Karpas-422 (cell line): ENCODE measurements at regions not wholly inside any gene's neighbourhood (a gene's known extent, or its start where the extent isn't known, plus 50 kb on each side); places are given as distances from the start of the nearest gene placed in this dataset.

Experiments
- DNase-seq: peaks from one replicate; pipeline ENCODE4 v3.0.0-alpha.2; 2015
- H2AFZ ChIP-seq: fragments of 200-600 bp; sonication (generic); 2 replicates; pipeline ENCODE4 v1.6.1; 2014; ENCODE audit warnings: antibody characterized with exemption, low read length, mixed read lengths
- H3K27ac ChIP-seq: fragments of 200-600 bp; sonication (generic); 2 replicates; pipeline ENCODE4 v1.5.1; 2014; ENCODE audit warnings: mild to moderate bottlenecking, low read length, moderate library complexity
- H3K27me3 ChIP-seq: fragments of 200-600 bp; sonication (generic); 2 replicates; pipeline ENCODE4 v1.6.1; 2014; ENCODE audit warnings: low read length, mixed read lengths
- H3K36me3 ChIP-seq: fragments of 200-600 bp; sonication (generic); 2 replicates; pipeline ENCODE4 v1.6.1; 2014; ENCODE audit warnings: low read length, mixed read lengths; ENCODE audit not compliant: insufficient read depth
- H3K4me1 ChIP-seq: fragments of 200-600 bp; sonication (generic); 2 replicates; pipeline ENCODE4 v1.6.1; 2014; ENCODE audit warnings: mild to moderate bottlenecking, low read length, mixed read lengths
- H3K4me2 ChIP-seq: fragments of 200-600 bp; sonication (generic); 2 replicates; pipeline ENCODE4 v1.6.1; 2014; ENCODE audit warnings: low read length, low read depth, mild to moderate bottlenecking; ENCODE audit not compliant: poor library complexity, severe bottlenecking
- H3K4me3 ChIP-seq: fragments of 200-600 bp; sonication (generic); 2 replicates; pipeline ENCODE4 v1.5.1; 2014; ENCODE audit warnings: mild to moderate bottlenecking, antibody characterized with exemption, low read length, mixed read lengths
- H3K79me2 ChIP-seq: fragments of 200-600 bp; sonication (generic); 2 replicates; pipeline ENCODE4 v1.6.1; 2014; ENCODE audit warnings: mild to moderate bottlenecking, low read length, mixed read lengths
- H3K9ac ChIP-seq: fragments of 200-600 bp; sonication (generic); 2 replicates; pipeline ENCODE4 v1.6.0; 2014; ENCODE audit warnings: low read length
- H3K9me2 ChIP-seq: fragments of 200-600 bp; sonication (generic), shearing (Covaris generic); replicated peaks from 2 replicates; pipeline ENCODE4 v1.6.0; 2014; ENCODE audit warnings: mild to moderate bottlenecking, low read length, moderate library complexity; ENCODE audit not compliant: insufficient read depth
- H3K9me3 ChIP-seq: fragments of 300-700, 200-600 bp; sonication (generic); 2 replicates; pipeline ENCODE4 v1.6.1; 2014; ENCODE audit warnings: low read length, mixed read lengths
- H4K20me1 ChIP-seq: fragments of 200-600 bp; sonication (generic); 2 replicates; pipeline ENCODE4 v1.6.1; 2014; ENCODE audit warnings: mild to moderate bottlenecking, antibody characterized with exemption, low read length, low read depth; ENCODE audit not compliant: insufficient read depth

DNA sequence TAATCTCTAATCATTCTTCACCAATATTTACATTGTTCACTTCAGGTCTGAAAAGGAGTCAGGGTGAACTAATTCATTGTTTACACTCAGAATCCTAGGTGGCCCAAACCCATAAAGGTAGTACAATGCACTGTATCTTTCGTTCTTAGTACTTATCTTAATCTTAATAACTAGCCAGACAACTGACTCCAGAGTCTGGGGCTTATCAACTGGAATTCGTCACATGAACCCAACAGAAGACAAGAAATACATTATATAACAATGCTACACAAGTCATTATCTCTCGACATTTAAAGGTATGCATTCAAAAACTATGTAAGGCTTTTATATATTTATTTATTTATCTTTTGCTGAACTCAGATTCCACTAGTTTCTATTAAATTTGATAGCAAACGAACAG lies 125.9 kb upstream of the ESRRG start:
- no peak overlapping the region for H3K4me3 ChIP-seq
- H3K27me3 ChIP-seq = no peaks in the 10 kb centered on the region
- no peaks in the 10 kb centered on the region for H3K9me3 ChIP-seq
- H3K79me2 ChIP-seq = no peaks in the 10 kb centered on the region
- no peak overlapping the region for H2AFZ ChIP-seq
- no peaks in the 10 kb centered on the region for H3K9me2 ChIP-seq
- no peaks in the 10 kb centered on the region for H4K20me1 ChIP-seq
- H3K4me2 ChIP-seq = no peak overlapping the region
- no peaks in the 10 kb centered on the region for H3K4me1 ChIP-seq
- H3K36me3 ChIP-seq = no peaks in the 10 kb centered on the region
- H3K27ac ChIP-seq = no peak overlapping the region
- H3K9ac ChIP-seq = no peak overlapping the region
- no peak for DNase-seq

DNA sequence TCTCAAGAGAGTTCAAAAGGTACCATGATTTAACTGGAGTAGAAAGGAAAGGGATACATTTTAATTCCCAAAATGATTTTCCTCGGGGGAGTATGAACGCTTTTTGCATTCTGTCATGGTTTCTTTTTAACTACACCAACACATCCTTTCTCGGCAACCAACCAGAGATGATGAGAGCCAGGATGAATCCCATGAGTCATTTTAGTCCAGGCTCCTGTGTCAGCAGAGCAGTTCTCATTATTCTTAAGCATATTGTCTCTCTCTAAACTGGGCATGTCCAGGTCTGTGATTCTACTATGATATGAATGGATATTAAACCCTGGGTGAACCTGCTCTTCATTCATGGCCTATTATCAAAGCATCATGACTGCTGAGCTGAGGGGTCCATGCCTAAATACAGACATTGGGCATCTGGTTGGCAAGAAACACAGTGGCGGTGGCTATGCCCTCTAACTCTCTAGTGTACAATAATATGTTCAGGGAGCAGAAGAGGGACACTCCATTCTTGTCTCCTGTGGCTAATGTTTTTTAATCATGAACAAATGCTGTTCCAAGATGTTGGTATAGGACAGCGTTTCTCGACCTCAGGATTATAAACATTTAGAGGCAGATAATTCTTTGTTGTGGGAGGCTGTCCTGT lies 124.3 kb upstream of the ESRRG start:
- no peaks in the 10 kb centered on the region for H3K27me3 ChIP-seq
- H3K79me2 ChIP-seq = no peaks in the 10 kb centered on the region
- no peaks in the 10 kb centered on the region for H3K9me3 ChIP-seq
- no peak overlapping the region for H3K9ac ChIP-seq
- H3K4me3 ChIP-seq = no peak overlapping the region
- no peaks in the 10 kb centered on the region for H4K20me1 ChIP-seq
- no peak overlapping the region for H3K4me2 ChIP-seq
- H3K36me3 ChIP-seq = no peaks in the 10 kb centered on the region
- no peak overlapping the region for H2AFZ ChIP-seq
- H3K9me2 ChIP-seq = no peaks in the 10 kb centered on the region
- H3K27ac ChIP-seq = no peak overlapping the region
- DNase-seq = no peak
- no peaks in the 10 kb centered on the region for H3K4me1 ChIP-seq

DNA sequence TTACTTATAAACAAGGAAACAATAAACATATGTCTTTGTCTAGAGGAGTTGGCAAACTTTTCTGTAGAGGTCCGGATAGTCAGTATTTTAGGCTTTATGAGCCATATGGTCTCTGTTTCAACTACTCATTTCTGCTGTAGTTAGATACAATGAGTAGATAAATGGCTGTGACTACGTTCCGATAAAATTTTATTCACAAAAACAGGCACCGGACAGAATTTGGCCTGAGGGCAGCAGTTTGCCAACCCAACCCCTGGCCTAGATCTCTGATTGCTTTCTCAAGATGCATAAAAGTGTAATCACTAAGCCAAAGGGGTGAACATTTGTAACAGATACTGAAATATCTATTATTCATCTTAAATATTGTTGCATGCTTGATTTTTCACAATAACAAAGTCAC lies 123.1 kb upstream of the ESRRG start:
- DNase-seq = no peak

DNA sequence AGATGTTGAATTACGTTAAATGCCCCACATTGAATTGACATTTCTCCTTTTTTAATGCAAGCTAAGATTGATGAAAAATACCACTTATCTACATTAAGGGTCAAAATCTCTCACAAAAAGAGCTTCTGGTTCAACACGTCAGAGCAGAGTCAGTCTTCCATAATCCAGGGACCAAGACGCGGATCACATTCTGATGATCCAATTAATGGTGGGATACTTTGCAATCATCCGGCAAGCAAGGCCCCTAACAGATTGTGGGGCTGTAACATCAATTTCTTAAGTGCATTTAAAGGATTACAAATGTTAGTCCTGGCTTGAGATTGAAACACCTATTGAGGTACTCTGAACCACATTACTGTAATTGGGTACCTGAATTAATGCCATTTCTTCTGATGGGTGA lies 120.2 kb upstream of the ESRRG start:
- Histone ChIP-seq H3K4me3 (no peak overlapping the region), H3K27ac (no peak overlapping the region), H3K36me3 (no peaks in the 10 kb centered on the region), H3K27me3 (no peaks in the 10 kb centered on the region), H3K9me2 (no peaks in the 10 kb centered on the region), H3K9ac (no peak overlapping the region), H3K9me3 (no peaks in the 10 kb centered on the region), H4K20me1 (no peaks in the 10 kb centered on the region), H3K79me2 (no peaks in the 10 kb centered on the region), H3K4me1 (no peaks in the 10 kb centered on the region), H2AFZ (no peak overlapping the region), H3K4me2 (no peak overlapping the region)
- DNase-seq = no peak

More for the DNA sequence above, 123.1 kb upstream of the ESRRG start:
- Histone ChIP-seq H2AFZ (no peak overlapping the region), H3K27me3 (no peaks in the 10 kb centered on the region), H4K20me1 (no peaks in the 10 kb centered on the region), H3K9me2 (no peaks in the 10 kb centered on the region), H3K9me3 (no peaks in the 10 kb centered on the region), H3K79me2 (no peaks in the 10 kb centered on the region), H3K36me3 (no peaks in the 10 kb centered on the region), H3K4me2 (no peak overlapping the region), H3K4me3 (no peak overlapping the region), H3K4me1 (no peaks in the 10 kb centered on the region), H3K27ac (no peak overlapping the region), H3K9ac (no peak overlapping the region)

DNA sequence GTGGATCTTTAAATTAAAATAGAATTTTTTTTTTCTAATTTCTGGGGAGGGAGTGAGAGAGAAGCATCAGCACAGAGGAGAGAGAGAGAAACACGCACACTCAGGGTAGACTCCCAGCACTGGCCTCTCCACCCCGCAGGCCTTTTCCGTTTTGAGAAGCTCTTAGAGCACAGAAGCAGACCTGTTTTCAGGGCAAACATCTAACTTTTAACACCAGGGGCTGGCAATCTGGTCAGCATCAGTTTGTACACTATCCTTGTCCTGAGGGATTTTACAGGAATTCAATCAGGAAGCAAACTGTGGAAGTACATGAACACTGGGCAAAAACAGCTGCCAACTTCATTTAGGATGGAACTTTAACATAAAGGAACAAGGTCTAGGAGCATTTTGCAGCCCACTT lies 117.9 kb upstream of the ESRRG start:
- DNase-seq = no peak
- H3K27me3 ChIP-seq = no peaks in the 10 kb centered on the region
- H3K79me2 ChIP-seq = no peaks in the 10 kb centered on the region
- no peak overlapping the region for H3K27ac ChIP-seq
- no peak overlapping the region for H3K4me2 ChIP-seq
- H3K4me3 ChIP-seq = no peak overlapping the region
- no peaks in the 10 kb centered on the region for H4K20me1 ChIP-seq
- no peaks in the 10 kb centered on the region for H3K9me3 ChIP-seq
- H2AFZ ChIP-seq = no peak overlapping the region
- H3K9me2 ChIP-seq = no peaks in the 10 kb centered on the region
- no peaks in the 10 kb centered on the region for H3K4me1 ChIP-seq
- no peaks in the 10 kb centered on the region for H3K36me3 ChIP-seq
- no peak overlapping the region for H3K9ac ChIP-seq

DNA sequence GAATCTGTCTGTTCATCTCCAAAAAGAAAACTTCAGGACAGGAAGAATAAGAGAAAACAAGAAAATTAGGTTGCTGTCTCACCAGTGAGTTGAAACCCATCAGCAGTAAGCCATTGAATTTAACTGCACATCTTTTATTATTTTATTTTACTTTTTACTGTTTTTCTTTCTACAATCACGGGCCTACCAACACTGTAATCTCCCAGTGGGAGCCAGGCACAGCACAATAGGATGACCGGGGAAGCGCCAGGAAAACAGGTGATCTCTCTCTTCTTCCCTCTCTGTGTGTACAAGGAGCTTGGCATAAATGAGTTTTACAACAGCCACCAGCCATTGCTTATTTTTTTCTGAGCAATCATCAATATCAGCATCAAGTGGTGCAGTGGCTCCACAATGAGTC lies 113.1 kb upstream of the ESRRG start:
- no peaks in the 10 kb centered on the region for H3K9me3 ChIP-seq
- no peaks in the 10 kb centered on the region for H3K27me3 ChIP-seq
- H3K9me2 ChIP-seq = no peaks in the 10 kb centered on the region
- H3K79me2 ChIP-seq = no peaks in the 10 kb centered on the region
- no peak overlapping the region for H3K4me3 ChIP-seq
- no peak overlapping the region for H3K4me2 ChIP-seq
- no peak overlapping the region for H3K27ac ChIP-seq
- H2AFZ ChIP-seq = no peak overlapping the region
- H3K9ac ChIP-seq = no peak overlapping the region
- H3K36me3 ChIP-seq = no peaks in the 10 kb centered on the region
- DNase-seq = no peak
- no peaks in the 10 kb centered on the region for H3K4me1 ChIP-seq
- no peaks in the 10 kb centered on the region for H4K20me1 ChIP-seq

DNA sequence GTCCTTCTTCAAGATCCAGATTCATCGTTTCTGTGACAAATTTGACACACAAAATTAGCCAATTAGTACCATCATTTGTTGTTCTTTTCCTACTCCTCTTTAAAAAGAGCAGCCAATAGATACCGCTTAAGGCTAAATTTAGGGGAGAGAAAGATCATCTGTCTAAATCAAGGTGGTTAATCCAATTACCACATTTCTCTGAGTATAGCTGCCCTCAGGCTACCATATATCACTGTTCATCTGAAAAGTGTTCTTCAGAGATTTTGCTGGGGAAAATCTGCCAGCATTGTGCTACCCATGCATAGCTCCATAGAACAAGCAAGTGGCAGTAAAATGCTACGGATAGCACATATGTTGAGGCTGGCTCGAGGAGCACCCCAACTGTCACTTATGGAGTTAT lies 110.3 kb upstream of the ESRRG start:
- no peaks in the 10 kb centered on the region for H4K20me1 ChIP-seq

DNA sequence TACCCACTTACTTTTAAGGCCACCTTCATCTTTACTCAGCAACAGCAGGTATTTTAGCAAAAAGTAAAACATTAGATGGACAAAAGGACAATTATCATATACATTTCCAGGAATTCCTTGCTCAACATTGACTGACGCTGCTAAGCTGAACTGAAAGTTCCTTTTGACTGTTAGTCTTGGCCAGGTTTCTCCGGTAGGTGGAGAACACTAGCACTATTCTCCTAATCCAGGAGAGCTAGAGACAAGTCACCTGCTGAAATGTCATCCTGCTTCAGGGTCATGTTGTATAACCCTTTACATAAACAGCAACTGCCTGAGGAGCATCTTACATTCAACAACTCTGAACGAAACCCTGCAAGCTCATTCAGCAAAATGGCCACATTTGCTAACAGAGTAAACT lies 109.0 kb upstream of the ESRRG start:
- H4K20me1 ChIP-seq = no peaks in the 10 kb centered on the region
- H3K4me2 ChIP-seq = no peak overlapping the region
- no peaks in the 10 kb centered on the region for H3K36me3 ChIP-seq
- no peaks in the 10 kb centered on the region for H3K9me3 ChIP-seq
- DNase-seq = peak; percentile 43
- H3K9ac ChIP-seq = no peak overlapping the region
- no peaks in the 10 kb centered on the region for H3K4me1 ChIP-seq
- no peak overlapping the region for H2AFZ ChIP-seq
- no peaks in the 10 kb centered on the region for H3K27me3 ChIP-seq
- no peaks in the 10 kb centered on the region for H3K9me2 ChIP-seq
- H3K79me2 ChIP-seq = no peaks in the 10 kb centered on the region
- no peak overlapping the region for H3K27ac ChIP-seq
- no peak overlapping the region for H3K4me3 ChIP-seq

More for the DNA sequence above, 110.3 kb upstream of the ESRRG start:
- H3K9ac ChIP-seq = no peak overlapping the region
- H2AFZ ChIP-seq = no peak overlapping the region
- no peak overlapping the region for H3K4me2 ChIP-seq
- no peak overlapping the region for H3K27ac ChIP-seq
- no peaks in the 10 kb centered on the region for H3K27me3 ChIP-seq
- H3K9me2 ChIP-seq = no peaks in the 10 kb centered on the region
- H3K4me3 ChIP-seq = no peak overlapping the region
- no peaks in the 10 kb centered on the region for H3K36me3 ChIP-seq
- no peak for DNase-seq
- H3K4me1 ChIP-seq = no peaks in the 10 kb centered on the region
- H3K9me3 ChIP-seq = no peaks in the 10 kb centered on the region
- H3K79me2 ChIP-seq = no peaks in the 10 kb centered on the region
